Upper lobe of left lung (tissue), 4 donors: ENCODE measurements at regions not wholly inside any gene's neighbourhood (a gene's known extent, or its start where the extent isn't known, plus 50 kb on each side); places are given as distances from the start of the nearest gene placed in this dataset.

ENCODE experiments used
- EP300 ChIP-seq, 4 donors: sonication (generic); formaldehyde crosslinking; IDR thresholded peaks; one replicate each; pipeline ENCODE4 v1.5.1; 2017; ENCODE audit warnings: antibody characterized with exemption in 4 of 4, control low read depth in 2 of 4
- TF ChIP-seq, protein P1 (sequence below), 6 experiments: fragments of 450-650 bp in 4 of 6; fragments of 200-600 bp in 2 of 6; sonication (generic) in 2 of 6; IDR thresholded peaks; one replicate each; pipeline ENCODE4 v1.5.1; 2016 to 2019; ENCODE audit warnings: antibody characterized with exemption in 6 of 6

DNA sequence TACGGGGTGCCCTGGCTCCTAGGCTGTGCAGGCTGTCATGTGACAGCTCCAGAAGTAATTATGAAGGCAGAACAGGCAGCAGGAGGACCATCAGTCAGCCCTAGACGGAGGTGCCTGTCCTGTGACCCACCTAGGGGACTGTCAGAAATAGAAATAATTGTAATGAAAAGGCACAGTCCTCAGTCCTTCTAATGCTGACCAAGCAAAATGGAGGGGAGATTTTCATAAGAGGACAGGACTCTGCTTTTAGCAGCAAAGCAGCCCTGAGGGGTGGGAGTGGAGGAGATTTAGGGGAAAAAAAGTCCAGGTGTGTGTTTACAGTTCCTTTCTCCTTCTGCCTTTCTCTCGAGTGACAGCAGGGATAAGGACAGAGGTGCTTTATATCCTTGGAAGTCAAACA is 108.3 kb upstream of the KIRREL3 start:
- TF ChIP-seq, protein P1, sequence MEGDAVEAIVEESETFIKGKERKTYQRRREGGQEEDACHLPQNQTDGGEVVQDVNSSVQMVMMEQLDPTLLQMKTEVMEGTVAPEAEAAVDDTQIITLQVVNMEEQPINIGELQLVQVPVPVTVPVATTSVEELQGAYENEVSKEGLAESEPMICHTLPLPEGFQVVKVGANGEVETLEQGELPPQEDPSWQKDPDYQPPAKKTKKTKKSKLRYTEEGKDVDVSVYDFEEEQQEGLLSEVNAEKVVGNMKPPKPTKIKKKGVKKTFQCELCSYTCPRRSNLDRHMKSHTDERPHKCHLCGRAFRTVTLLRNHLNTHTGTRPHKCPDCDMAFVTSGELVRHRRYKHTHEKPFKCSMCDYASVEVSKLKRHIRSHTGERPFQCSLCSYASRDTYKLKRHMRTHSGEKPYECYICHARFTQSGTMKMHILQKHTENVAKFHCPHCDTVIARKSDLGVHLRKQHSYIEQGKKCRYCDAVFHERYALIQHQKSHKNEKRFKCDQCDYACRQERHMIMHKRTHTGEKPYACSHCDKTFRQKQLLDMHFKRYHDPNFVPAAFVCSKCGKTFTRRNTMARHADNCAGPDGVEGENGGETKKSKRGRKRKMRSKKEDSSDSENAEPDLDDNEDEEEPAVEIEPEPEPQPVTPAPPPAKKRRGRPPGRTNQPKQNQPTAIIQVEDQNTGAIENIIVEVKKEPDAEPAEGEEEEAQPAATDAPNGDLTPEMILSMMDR (IDR thresholded peaks at IDR 0.05): no peak
- no peak for TF ChIP-seq EP300 (IDR thresholded peaks at IDR 0.05)
